GM18519 (cell line): ENCODE measurements at regions not wholly inside any gene's neighbourhood (a gene's known extent, or its start where the extent isn't known, plus 50 kb on each side); places are given as distances from the start of the nearest gene placed in this dataset.

Experiments
- ATAC-seq: cut with Tn5 transposase; IDR thresholded peaks from one replicate; pipeline ENCODE4 v1.9.1; 2021; ENCODE audit warnings: mild to moderate bottlenecking, moderate library complexity; ENCODE audit not compliant: unreplicated experiment, low FRiP score

- ATAC-seq = peak; percentile 95
Observed at GRCh38 chr12:91355150-91356006, 172.8 kb upstream of the DCN start.

- ATAC-seq = no peak
Observed at GRCh38 chr12:91353266-91353665, 170.6 kb upstream of the DCN start.

GRCh38 chr12:91349476-91349875 lies 166.9 kb upstream of the DCN start:
- ATAC-seq = no peak

GRCh38 chr12:91347481-91348214 lies 165.0 kb upstream of the DCN start:
- no peak for ATAC-seq

GRCh38 chr12:91346827-91347226 lies 164.2 kb upstream of the DCN start:
- no peak for ATAC-seq

GRCh38 chr12:91344408-91344807 lies 161.8 kb upstream of the DCN start:
- ATAC-seq = no peak

- no peak for ATAC-seq
Observed at GRCh38 chr12:91343010-91343409, 160.4 kb upstream of the DCN start.

- no peak for ATAC-seq
Observed at GRCh38 chr12:91339106-91339505, 156.5 kb upstream of the DCN start.

GRCh38 chr12:91335699-91336098 lies 153.1 kb upstream of the DCN start:
- no peak for ATAC-seq

GRCh38 chr12:91333966-91334365 lies 151.3 kb upstream of the DCN start:
- no peak for ATAC-seq

GRCh38 chr12:91332302-91332701 lies 149.7 kb upstream of the DCN start:
- ATAC-seq = no peak

- ATAC-seq = no peak
Observed at GRCh38 chr12:91331371-91331770, 148.8 kb upstream of the DCN start.

GRCh38 chr12:91328451-91328850 lies 145.8 kb upstream of the DCN start:
- no peak for ATAC-seq

- ATAC-seq = no peak
Observed at GRCh38 chr12:91327889-91328288, 145.3 kb upstream of the DCN start.

GRCh38 chr12:91327131-91327530 lies 144.5 kb upstream of the DCN start:
- no peak for ATAC-seq

GRCh38 chr12:91326058-91327027 lies 143.7 kb upstream of the DCN start:
- ATAC-seq = peak; percentile 76

- ATAC-seq = no peak
Observed at GRCh38 chr12:91320999-91321398, 138.4 kb upstream of the DCN start.

GRCh38 chr12:91319071-91319760 lies 136.6 kb upstream of the DCN start:
- no peak for ATAC-seq

GRCh38 chr12:91317306-91317705 lies 134.7 kb upstream of the DCN start:
- ATAC-seq = no peak

GRCh38 chr12:91316907-91317269 lies 134.3 kb upstream of the DCN start:
- ATAC-seq = no peak
